ENCODE measurements at regions not wholly inside any gene's neighbourhood (a gene's known extent, or its start where the extent isn't known, plus 50 kb on each side); places are given as distances from the start of the nearest gene placed in this dataset.

- Histone ChIP-seq H2AFZ (ENCODE audit: low read depth) (no peak overlapping the region), H3K27me3 (ENCODE audit: insufficient read depth) (no peaks in the 10 kb centered on the region), H3K9ac (peak overlapping the region; percentile 51; the same call in 1 of the 2 replicates), H3K9me3 (no peaks in the 10 kb centered on the region), H4K20me1 (ENCODE audit: insufficient read depth) (no peaks in the 10 kb centered on the region), H3K4me1 (ENCODE audit: control insufficient read depth in 1 of 2, insufficient read depth in 2 of 2, low read depth in 1 of 2, low read length in 1 of 2) (peaks cover 11 to 44% of the 10 kb centered on the region in 2 experiments; a peak in 3 of 4 replicates), H3K27ac (ENCODE audit: low read depth in 2 of 2, low read length in 1 of 2) (peak overlapping the region in 1 of 2 experiments; percentile 98; a peak in 2 of 4 replicates), H3K4me2 (peak overlapping the region; percentile 63), H3K4me3 (ENCODE audit: low read depth in 2 of 2, low read length in 1 of 2) (no peak overlapping the region), H3K79me2 (ENCODE audit: insufficient read depth) (no peaks in the 10 kb centered on the region), H3K36me3 (replicated peaks in 1 of 2; ENCODE audit: control insufficient read depth in 1 of 2, insufficient read depth in 2 of 2, low read length in 1 of 2) (no peaks in the 10 kb centered on the region), H3K9me2 (no peaks in the 10 kb centered on the region), H3F3A (replicated peaks; ENCODE audit: insufficient read depth) (peaks cover 33% of the 10 kb centered on the region)
- DNase-seq: no peak
- ChIA-PET CTCF (interaction anchor here (0.5 to 2.5 kb wide), 2 partner anchors 138 to 213 kb away, joined by 3 to 7 read pairs; no protein-coding TSS in a partner anchor), POLR2A (no interaction called here)
- WGBS (ENCODE audit: low lambda C conversion rate): 27% methylated on average over 13 of the region's 13 CpGs
- TF ChIP-seq MAX (IDR thresholded peaks at IDR 0.05; ENCODE audit: low read depth) (peak; percentile 86), EZH2phosphoT487 (IDR thresholded peaks at IDR 0.05; ENCODE audit: borderline replicate concordance, low read depth) (no peak), MEF2A (IDR thresholded peaks at IDR 0.05; ENCODE audit: borderline replicate concordance, low read depth) (peak; percentile 45; the same call in 1 of the 2 replicates), GABPA (IDR thresholded peaks at IDR 0.05; ENCODE audit: low read depth) (no peak), RFX5 (IDR thresholded peaks at IDR 0.05; ENCODE audit: low read length) (no peak), SIN3A (IDR thresholded peaks at IDR 0.05; ENCODE audit: borderline replicate concordance, low read depth, low read length) (no peak), TAF1 (IDR thresholded peaks at IDR 0.05; ENCODE audit: borderline replicate concordance, low read depth, low read length) (no peak), ZBTB33 (IDR thresholded peaks at IDR 0.05; ENCODE audit: borderline replicate concordance, low read depth) (peak; percentile 73; the same call in 1 of the 2 replicates), RXRA (IDR thresholded peaks at IDR 0.05; ENCODE audit: borderline replicate concordance, low read depth) (peak; percentile 77), IRF3 (IDR thresholded peaks at IDR 0.05; ENCODE audit: low read depth, low read length) (no peak), ELF1 (IDR thresholded peaks at IDR 0.05) (no peak), CTCF (IDR thresholded peaks at IDR 0.05) (no peak), FOXJ3 (CRISPR knock-in tag; IDR thresholded peaks at IDR 0.05) (no peak), CHD2 (IDR thresholded peaks at IDR 0.05; ENCODE audit: low read length, partially characterized antibody) (no peak), YY1 (IDR thresholded peaks at IDR 0.05; ENCODE audit: low read depth) (no peak), USF1 (IDR thresholded peaks at IDR 0.05; ENCODE audit: borderline replicate concordance, low read depth) (no peak), FOSL2 (IDR thresholded peaks at IDR 0.05; ENCODE audit: borderline replicate concordance, low read depth) (peak; percentile 72), MXI1 (IDR thresholded peaks at IDR 0.05; ENCODE audit: low read depth, low read length) (no peak), TCF12 (IDR thresholded peaks at IDR 0.05) (peak; percentile 86), SMC3 (IDR thresholded peaks at IDR 0.05; ENCODE audit: low read depth, low read length) (no peak), REST (IDR thresholded peaks at IDR 0.05; ENCODE audit: low read depth, low read length) (0 out of 2 replicates have a peak, but pooled peaks have one; percentile 5), GATA2 (CRISPR knock-in tag; IDR thresholded peaks at IDR 0.05) (no peak), EP300 (IDR thresholded peaks at IDR 0.05; ENCODE audit: borderline replicate concordance in 1 of 2, low read depth in 1 of 2, low read length in 1 of 2) (peak in 1 of 2 experiments; percentile 93; a peak in 2 of 4 replicates), FOXM1 (IDR thresholded peaks at IDR 0.05; ENCODE audit: low read depth) (peak; percentile 38; the same call in 1 of the 2 replicates), JUND (IDR thresholded peaks at IDR 0.05) (peak; percentile 86)
Observed at GRCh38 chr18:49723648-49724180, 89.6 kb downstream of the ACAA2 start.
